ENCODE measurements at regions not wholly inside any gene's neighbourhood (a gene's known extent, or its start where the extent isn't known, plus 50 kb on each side); places are given as distances from the start of the nearest gene placed in this dataset.

GRCh38 chr4:119785963-119786362 lies 157.4 kb upstream of the PDE5A start:
- Histone ChIP-seq H3K4me1 (ENCODE audit: insufficient read depth) (no peaks in the 10 kb centered on the region), H3K4me3 (ENCODE audit: low read depth, low read length) (no peak overlapping the region), H3K36me3 (ENCODE audit: insufficient read depth) (no peaks in the 10 kb centered on the region), H3K27ac (ENCODE audit: low read depth) (no peak overlapping the region)
- DNase-seq (ENCODE audit: extremely low spot score), result no peak

GRCh38 chr4:119783189-119783983 lies 154.8 kb upstream of the PDE5A start:
- H3K4me3 ChIP-seq (ENCODE audit: low read depth, low read length), result no peak overlapping the region
- 90% methylated on average over 4 of the region's 4 CpGs for WGBS
- DNase-seq (ENCODE audit: extremely low spot score), result no peak

DNA sequence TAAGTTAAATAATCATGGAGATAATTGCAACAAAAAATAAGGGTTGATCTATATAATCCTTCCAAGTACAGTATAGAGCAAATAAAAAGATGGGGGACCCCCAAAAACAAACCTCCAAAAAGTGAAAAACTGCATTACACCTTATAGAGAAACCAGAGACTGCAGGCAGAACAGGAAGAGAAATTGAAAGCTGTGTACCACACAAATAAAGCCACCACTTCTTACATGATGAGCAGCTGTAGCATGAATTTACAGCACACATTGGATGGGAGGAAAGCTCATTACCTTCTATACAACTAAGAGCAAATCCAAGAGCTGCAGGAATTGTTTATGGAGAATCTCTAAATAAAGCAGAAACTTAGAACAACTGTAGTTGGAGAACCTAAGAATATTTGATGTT lies 152.4 kb upstream of the PDE5A start:
- H3K36me3 ChIP-seq (ENCODE audit: insufficient read depth), result no peaks in the 10 kb centered on the region
- no peaks in the 10 kb centered on the region for H3K4me1 ChIP-seq (ENCODE audit: insufficient read depth)
- no peak overlapping the region for H3K27ac ChIP-seq (ENCODE audit: low read depth)
- H3K4me3 ChIP-seq (ENCODE audit: low read depth, low read length), result no peak overlapping the region
- no peak for DNase-seq (ENCODE audit: extremely low spot score)

More at GRCh38 chr4:119783189-119783983, 154.8 kb upstream of the PDE5A start:
- Histone ChIP-seq H3K27ac (ENCODE audit: low read depth) (no peak overlapping the region), H3K36me3 (ENCODE audit: insufficient read depth) (no peaks in the 10 kb centered on the region), H3K4me1 (ENCODE audit: insufficient read depth) (no peaks in the 10 kb centered on the region)

- Histone ChIP-seq H3K27ac (ENCODE audit: low read depth) (no peak overlapping the region), H3K4me3 (ENCODE audit: low read depth, low read length) (no peak overlapping the region), H3K4me1 (ENCODE audit: insufficient read depth) (no peaks in the 10 kb centered on the region), H3K36me3 (ENCODE audit: insufficient read depth) (no peaks in the 10 kb centered on the region)
- 60% methylated on average over 2 of the region's 2 CpGs for WGBS
- no peak for DNase-seq (ENCODE audit: extremely low spot score)
Observed at GRCh38 chr4:119774840-119775239, 146.2 kb upstream of the PDE5A start.

GRCh38 chr4:119765951-119766350 lies 137.3 kb upstream of the PDE5A start:
- no peak overlapping the region for H3K4me3 ChIP-seq (ENCODE audit: low read depth, low read length)
- 73% methylated on average over 1 of the region's 1 CpG for WGBS
- H3K27ac ChIP-seq (ENCODE audit: low read depth), result no peak overlapping the region
- DNase-seq (ENCODE audit: extremely low spot score), result no peak
- H3K4me1 ChIP-seq (ENCODE audit: insufficient read depth), result no peaks in the 10 kb centered on the region
- H3K36me3 ChIP-seq (ENCODE audit: insufficient read depth), result no peaks in the 10 kb centered on the region

DNA sequence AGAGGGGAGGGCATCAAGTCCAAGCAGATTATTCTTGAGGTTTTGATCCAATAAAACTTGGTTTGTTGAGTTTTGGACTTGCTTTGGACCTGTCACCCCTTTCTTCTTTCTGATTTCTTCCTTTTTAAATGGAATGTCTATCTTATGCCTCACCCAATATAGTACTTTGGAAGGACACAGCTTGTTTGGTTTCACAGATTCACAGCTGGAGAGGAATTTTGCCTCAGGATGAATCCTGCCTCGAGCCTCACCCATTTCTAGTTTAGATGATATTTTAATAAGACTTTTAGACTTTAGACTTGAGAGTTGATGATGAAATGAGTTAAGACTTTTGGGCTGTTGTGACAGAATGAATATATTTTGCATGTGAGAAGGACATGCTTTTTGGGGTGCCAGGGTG lies 136.9 kb upstream of the PDE5A start:
- no peaks in the 10 kb centered on the region for H3K4me1 ChIP-seq (ENCODE audit: insufficient read depth)
- 86% methylated on average over 1 of the region's 1 CpG for WGBS
- no peak for DNase-seq (ENCODE audit: extremely low spot score)
- no peak overlapping the region for H3K4me3 ChIP-seq (ENCODE audit: low read depth, low read length)
- H3K27ac ChIP-seq (ENCODE audit: low read depth), result no peak overlapping the region
- H3K36me3 ChIP-seq (ENCODE audit: insufficient read depth), result no peaks in the 10 kb centered on the region

GRCh38 chr4:119763386-119763785 lies 134.8 kb upstream of the PDE5A start:
- Histone ChIP-seq H3K27ac (ENCODE audit: low read depth) (no peak overlapping the region), H3K36me3 (ENCODE audit: insufficient read depth) (no peaks in the 10 kb centered on the region), H3K4me1 (ENCODE audit: insufficient read depth) (no peaks in the 10 kb centered on the region), H3K4me3 (ENCODE audit: low read depth, low read length) (no peak overlapping the region)
- WGBS, result 73% methylated on average over 1 of the region's 1 CpG
- no peak for DNase-seq (ENCODE audit: extremely low spot score)

DNA sequence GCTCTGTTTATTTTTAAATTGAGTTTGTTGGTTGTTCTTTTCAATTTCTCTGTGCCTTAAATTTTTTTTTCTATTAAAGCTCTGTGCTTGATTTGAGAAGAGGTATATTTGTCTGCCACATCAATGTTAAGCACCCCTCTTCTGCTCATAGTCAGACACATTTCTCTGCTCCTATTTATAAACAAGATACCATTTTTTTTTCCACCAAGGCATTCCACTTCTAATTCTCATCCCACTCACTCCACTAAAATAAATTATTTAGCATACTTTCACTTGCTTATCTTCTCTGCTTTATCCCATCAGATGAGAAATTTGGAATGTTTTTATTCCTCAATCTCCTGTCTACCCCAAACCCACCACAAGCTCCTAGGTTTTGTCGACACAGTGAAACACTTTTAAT lies 127.0 kb upstream of the PDE5A start:
- Histone ChIP-seq H3K4me3 (ENCODE audit: low read depth, low read length) (no peak overlapping the region), H3K4me1 (ENCODE audit: insufficient read depth) (no peaks in the 10 kb centered on the region), H3K27ac (ENCODE audit: low read depth) (no peak overlapping the region), H3K36me3 (ENCODE audit: insufficient read depth) (no peaks in the 10 kb centered on the region)
- WGBS, result 38% methylated on average over 1 of the region's 1 CpG
- DNase-seq (ENCODE audit: extremely low spot score), result no peak

- 95% methylated on average over 2 of the region's 2 CpGs for WGBS
Observed at GRCh38 chr4:119752936-119753335, 124.3 kb upstream of the PDE5A start.

GRCh38 chr4:119750771-119751170 lies 122.2 kb upstream of the PDE5A start:
- Histone ChIP-seq H3K27ac (ENCODE audit: low read depth) (no peak overlapping the region), H3K4me3 (ENCODE audit: low read depth, low read length) (no peak overlapping the region), H3K4me1 (ENCODE audit: insufficient read depth) (no peaks in the 10 kb centered on the region), H3K36me3 (ENCODE audit: insufficient read depth) (no peaks in the 10 kb centered on the region)
- 27% methylated on average over 1 of the region's 1 CpG for WGBS
- no peak for DNase-seq (ENCODE audit: extremely low spot score)

More at GRCh38 chr4:119752936-119753335, 124.3 kb upstream of the PDE5A start:
- Histone ChIP-seq H3K4me3 (ENCODE audit: low read depth, low read length) (no peak overlapping the region), H3K27ac (ENCODE audit: low read depth) (no peak overlapping the region), H3K4me1 (ENCODE audit: insufficient read depth) (no peaks in the 10 kb centered on the region), H3K36me3 (ENCODE audit: insufficient read depth) (no peaks in the 10 kb centered on the region)
- DNase-seq (ENCODE audit: extremely low spot score), result no peak

DNA sequence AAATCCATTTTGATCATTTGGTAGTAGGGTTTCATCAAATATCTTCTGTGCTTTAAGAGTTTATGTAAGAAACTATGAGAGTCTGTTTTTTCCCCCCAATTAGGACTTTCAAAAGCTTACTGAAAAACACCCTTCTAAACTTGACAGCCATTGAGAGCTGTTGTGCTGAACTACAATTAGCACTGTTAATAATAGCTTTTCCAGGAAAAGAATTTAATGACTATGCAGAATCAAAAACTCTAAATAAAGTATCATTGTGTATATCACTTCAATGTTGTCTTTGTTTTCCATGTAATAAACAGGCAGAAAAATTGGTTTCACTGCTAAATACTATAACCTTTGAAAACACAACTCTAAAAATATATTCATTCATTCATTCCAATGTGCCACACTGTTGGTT lies 121.4 kb upstream of the PDE5A start:
- H3K36me3 ChIP-seq (ENCODE audit: insufficient read depth), result no peaks in the 10 kb centered on the region

GRCh38 chr4:119748853-119749252 lies 120.2 kb upstream of the PDE5A start:
- Histone ChIP-seq H3K4me3 (ENCODE audit: low read depth, low read length) (no peak overlapping the region), H3K27ac (ENCODE audit: low read depth) (no peak overlapping the region), H3K4me1 (ENCODE audit: insufficient read depth) (no peaks in the 10 kb centered on the region), H3K36me3 (ENCODE audit: insufficient read depth) (no peaks in the 10 kb centered on the region)
- 22% methylated on average over 2 of the region's 2 CpGs for WGBS
- peak; percentile 48 for DNase-seq (ENCODE audit: extremely low spot score)

More for the DNA sequence above, 121.4 kb upstream of the PDE5A start:
- Histone ChIP-seq H3K4me3 (ENCODE audit: low read depth, low read length) (no peak overlapping the region), H3K27ac (ENCODE audit: low read depth) (no peak overlapping the region), H3K4me1 (ENCODE audit: insufficient read depth) (no peaks in the 10 kb centered on the region)
- DNase-seq (ENCODE audit: extremely low spot score), result no peak

GRCh38 chr4:119746951-119747350 lies 118.3 kb upstream of the PDE5A start:
- H3K27ac ChIP-seq (ENCODE audit: low read depth), result no peak overlapping the region
- no peaks in the 10 kb centered on the region for H3K36me3 ChIP-seq (ENCODE audit: insufficient read depth)
- DNase-seq (ENCODE audit: extremely low spot score), result no peak
- WGBS, result 89% methylated on average over 3 of the region's 3 CpGs
- no peak overlapping the region for H3K4me3 ChIP-seq (ENCODE audit: low read depth, low read length)
- H3K4me1 ChIP-seq (ENCODE audit: insufficient read depth), result no peaks in the 10 kb centered on the region

GRCh38 chr4:119745351-119745750 lies 116.7 kb upstream of the PDE5A start:
- 93% methylated on average over 1 of the region's 1 CpG for WGBS
- DNase-seq (ENCODE audit: extremely low spot score), result no peak
- Histone ChIP-seq H3K4me3 (ENCODE audit: low read depth, low read length) (no peak overlapping the region), H3K4me1 (ENCODE audit: insufficient read depth) (no peaks in the 10 kb centered on the region), H3K27ac (ENCODE audit: low read depth) (no peak overlapping the region), H3K36me3 (ENCODE audit: insufficient read depth) (no peaks in the 10 kb centered on the region)

GRCh38 chr4:119744580-119744979 lies 116.0 kb upstream of the PDE5A start:
- Histone ChIP-seq H3K27ac (ENCODE audit: low read depth) (no peak overlapping the region), H3K4me1 (ENCODE audit: insufficient read depth) (no peaks in the 10 kb centered on the region), H3K36me3 (ENCODE audit: insufficient read depth) (no peaks in the 10 kb centered on the region), H3K4me3 (ENCODE audit: low read depth, low read length) (no peak overlapping the region)
- no peak for DNase-seq (ENCODE audit: extremely low spot score)
- WGBS, result 88% methylated on average over 3 of the region's 3 CpGs

Measured in urinary bladder (tissue), 3 donors.